Omental fat pad (tissue), 3 donors: ENCODE measurements at regions not wholly inside any gene's neighbourhood (a gene's known extent, or its start where the extent isn't known, plus 50 kb on each side); places are given as distances from the start of the nearest gene placed in this dataset.

Experiments used
- ATAC-seq: fragments of 150-250 bp; one replicate; pipeline ENCODE4 v1.9.1; 2016; ENCODE audit warnings: mild to moderate bottlenecking, moderate library complexity; ENCODE audit not compliant: low FRiP score
- DNase-seq: peaks from one replicate; pipeline ENCODE4 v3.0.0-alpha.2; 2019; ENCODE audit warnings: low spot score
- CTCF ChIP-seq, 3 donors: fragments of 450-650 bp; IDR thresholded peaks; one replicate each; pipeline ENCODE4 v1.5.1; 2016 to 2017; ENCODE audit warnings: antibody characterized with exemption in 3 of 3, mild to moderate bottlenecking in 3 of 3, moderate library complexity in 2 of 3

GRCh38 chrX:151818828-151819227, 84.3 kb downstream of the CNGA2 start:
- no peak for TF ChIP-seq CTCF (IDR thresholded peaks at IDR 0.05)
- DNase-seq (no peak), ATAC-seq (no peak)

GRCh38 chrX:151821226-151821625, 86.7 kb downstream of the CNGA2 start:
- TF ChIP-seq CTCF (IDR thresholded peaks at IDR 0.05): no peak
- ATAC-seq: no peak
- no peak for DNase-seq

GRCh38 chrX:151825007-151825406, 87.7 kb upstream of the MAGEA4 start:
- TF ChIP-seq CTCF (IDR thresholded peaks at IDR 0.05): no peak
- DNase-seq: no peak
- ATAC-seq: no peak

- DNase-seq (no peak), ATAC-seq (peak; percentile 53)
- TF ChIP-seq CTCF (IDR thresholded peaks at IDR 0.05): no peak
These were observed 86.7 kb upstream of the MAGEA4 start for GRCh38 chrX:151825925-151826485.

GRCh38 chrX:151828439-151829080, 84.1 kb upstream of the MAGEA4 start:
- no peak for DNase-seq
- no peak for TF ChIP-seq CTCF (IDR thresholded peaks at IDR 0.05)
- ATAC-seq: no peak

GRCh38 chrX:151830911-151831310, 81.8 kb upstream of the MAGEA4 start:
- no peak for ATAC-seq
- TF ChIP-seq CTCF (IDR thresholded peaks at IDR 0.05): no peak
- no peak for DNase-seq

- ATAC-seq: no peak
- no peak for DNase-seq
- no peak for TF ChIP-seq CTCF (IDR thresholded peaks at IDR 0.05)
These were observed 60.4 kb upstream of the MAGEA4 start for GRCh38 chrX:151852294-151852693.
